Head of caudate nucleus (tissue), 42 donors: ENCODE measurements at regions not wholly inside any gene's neighbourhood (a gene's known extent, or its start where the extent isn't known, plus 50 kb on each side); places are given as distances from the start of the nearest gene placed in this dataset.
A peak's percentile ranks its signal among the peaks of the same experiment; 100 is the strongest.

Experiments used
- DNase-seq, 42 donors: peaks; one replicate each; pipeline versions ENCODE4 v3.0.0 to v3.0.0-alpha.2; 2020 to 2021; ENCODE audit warnings: mixed read lengths in 7 of 42
- intact Hi-C: fragments of 100-400 bp; cut with DNase I; formaldehyde crosslinking; loops from one replicate; pipeline ENCODE4 v1.15.0; 2022

DNA sequence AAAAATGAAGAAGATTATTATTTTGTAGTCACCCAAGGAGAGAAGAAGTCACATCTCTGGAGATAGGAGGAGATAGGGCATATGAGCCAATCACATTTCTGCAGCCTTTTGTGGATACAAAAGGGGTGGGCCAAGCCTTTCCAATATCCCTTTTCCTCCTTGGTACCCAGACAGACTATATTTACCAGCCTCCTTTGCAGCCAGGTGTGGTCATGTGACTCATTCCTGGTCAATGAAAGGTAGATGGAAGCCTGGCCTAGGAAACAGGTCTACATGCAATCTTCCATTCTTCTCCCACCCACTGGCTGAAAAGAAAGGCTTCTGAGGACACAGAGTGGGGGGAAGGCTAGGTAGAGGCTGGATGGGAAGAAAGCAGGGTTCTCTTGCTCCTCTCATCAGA lies 58.1 kb upstream of the ERG start:
- DNase-seq = no peak
- intact Hi-C loops = no loop called here

DNA sequence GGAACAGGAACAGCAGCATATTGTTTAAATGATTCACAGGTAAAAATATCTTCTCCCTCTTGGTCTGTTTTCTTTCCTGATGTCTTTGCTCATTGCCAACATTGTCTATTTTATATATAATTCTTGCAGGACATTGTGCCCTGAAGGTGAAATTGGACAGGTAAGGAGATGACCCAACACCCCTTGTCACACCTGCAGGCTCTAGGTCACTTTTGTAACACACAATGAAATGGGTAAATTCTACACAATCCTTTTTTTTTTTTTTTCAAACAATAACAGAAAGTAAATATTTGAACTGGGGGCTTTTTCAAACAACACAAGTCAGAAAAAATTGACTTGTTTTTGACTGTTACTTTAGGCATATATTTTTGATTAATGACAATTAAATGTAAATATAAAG lies 62.9 kb upstream of the ERG start:
- intact Hi-C loops = no loop called here

DNA sequence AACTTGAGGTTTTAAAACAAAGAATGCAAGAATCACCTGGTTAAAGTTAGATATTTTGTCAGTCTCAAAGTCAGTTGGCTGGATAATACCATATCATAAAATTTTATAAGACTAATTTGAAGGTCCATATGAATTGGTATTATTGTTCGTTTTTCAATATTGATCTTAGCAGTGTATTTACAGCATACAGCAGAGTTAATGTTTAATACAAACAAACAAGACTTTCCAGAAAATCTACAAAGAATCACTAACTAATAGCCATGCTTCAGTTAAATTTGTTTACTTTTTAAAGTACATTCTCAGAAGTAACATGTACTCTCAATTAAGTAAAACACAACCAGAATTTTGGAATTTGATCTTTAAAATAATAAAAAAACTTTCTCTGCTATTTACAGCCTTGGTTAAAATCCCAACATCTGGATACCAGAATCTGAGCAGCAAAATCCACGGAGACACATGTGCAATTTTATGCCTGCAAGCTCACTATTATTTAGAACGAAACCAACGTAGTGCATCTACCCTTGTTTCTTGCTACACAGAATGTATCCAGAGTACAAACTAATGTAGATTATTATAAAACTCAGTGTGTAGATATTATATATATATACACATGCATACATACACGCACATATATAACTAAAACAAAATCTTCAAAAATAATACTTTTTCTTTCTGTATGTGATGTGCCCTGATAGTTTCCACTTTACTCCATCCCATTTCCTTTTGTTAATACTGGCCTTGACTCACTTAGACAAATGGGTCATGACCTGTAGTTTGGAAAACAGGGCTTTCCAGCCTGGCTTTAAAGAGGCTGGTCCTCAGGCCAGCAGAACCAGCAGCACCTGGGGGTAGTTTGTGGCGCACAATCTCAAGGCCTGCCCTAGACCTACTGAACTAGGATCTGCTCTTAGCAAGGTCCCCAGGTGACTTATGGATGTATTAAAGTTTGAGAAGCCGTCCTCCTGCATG lies 63.6 kb upstream of the ERG start:
- DNase-seq = no peak

More for the DNA sequence above, 62.9 kb upstream of the ERG start:
- no peak for DNase-seq

DNA sequence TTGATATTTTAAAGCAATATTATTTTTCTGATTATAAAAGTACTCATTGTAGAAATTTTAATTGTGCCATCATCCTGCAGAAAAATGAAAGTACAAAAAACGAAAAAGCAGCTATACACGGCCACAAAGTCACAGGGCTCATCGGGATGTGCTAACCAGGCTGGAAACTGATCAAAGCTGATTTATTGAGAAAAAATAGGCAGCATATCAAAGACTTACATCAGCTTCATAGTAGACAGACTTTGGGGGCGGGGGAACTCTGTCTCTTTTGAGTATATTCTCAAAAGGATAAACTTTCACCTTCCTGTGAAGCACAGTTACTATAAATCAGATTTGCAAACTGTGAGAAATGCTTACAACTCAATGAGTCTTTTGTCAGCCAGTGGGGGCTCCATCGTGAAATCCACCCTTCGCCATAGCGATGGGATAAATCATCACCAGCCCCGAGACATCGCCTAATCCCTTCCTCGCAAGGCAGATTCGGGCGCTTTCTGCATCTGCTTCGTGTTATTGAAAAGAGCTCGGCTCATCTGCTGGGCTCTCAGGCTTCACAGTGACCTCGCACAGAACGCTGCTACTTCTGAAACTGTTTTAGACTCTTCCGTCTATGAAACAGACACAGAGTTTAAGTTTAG lies 69.2 kb upstream of the ERG start:
- intact Hi-C loops = no loop called here
- peak in 4 of 42 donors; percentile 2 to 46 (median 6) for DNase-seq

More for the DNA sequence above, 63.6 kb upstream of the ERG start:
- intact Hi-C loops = no loop called here

DNA sequence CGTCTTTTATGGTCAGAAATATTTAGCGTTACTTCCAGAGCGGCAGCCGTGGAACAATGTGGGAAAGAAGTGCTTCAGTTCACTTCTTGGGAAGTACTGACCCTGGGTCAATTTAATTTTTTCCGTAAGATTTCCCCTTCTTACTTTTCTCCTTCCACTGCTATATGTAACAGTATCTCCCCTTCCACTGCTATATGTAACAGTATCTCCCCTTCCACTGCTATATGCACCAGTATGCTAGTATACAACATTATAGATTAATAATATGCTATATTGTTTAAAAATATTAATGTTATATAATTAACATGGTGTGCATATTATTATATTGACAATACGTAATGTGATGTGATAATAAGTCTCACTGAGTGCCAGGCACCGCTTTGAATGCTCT lies 69.7 kb upstream of the ERG start:
- intact Hi-C loops = no loop called here
- DNase-seq = no peak

DNA sequence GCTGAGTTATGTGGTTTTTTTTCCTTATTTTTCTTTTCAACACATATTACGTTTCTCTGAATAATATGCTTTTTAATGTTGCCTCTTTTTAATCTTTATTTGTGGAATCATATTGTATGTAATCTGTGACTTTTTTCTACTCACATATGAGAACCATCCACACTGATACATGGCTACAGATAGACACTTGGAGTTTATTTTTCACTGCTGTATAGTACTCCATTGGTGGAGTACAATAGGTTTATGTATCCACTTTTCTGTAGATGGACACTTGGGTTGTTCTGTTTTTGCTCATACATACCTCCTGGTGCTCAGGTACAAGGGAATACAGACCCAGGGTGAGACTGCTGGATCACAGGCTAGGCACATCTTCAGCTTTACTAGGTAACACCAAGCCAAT lies 71.5 kb upstream of the ERG start:
- no peak for DNase-seq
- intact Hi-C loops = no loop called here

DNA sequence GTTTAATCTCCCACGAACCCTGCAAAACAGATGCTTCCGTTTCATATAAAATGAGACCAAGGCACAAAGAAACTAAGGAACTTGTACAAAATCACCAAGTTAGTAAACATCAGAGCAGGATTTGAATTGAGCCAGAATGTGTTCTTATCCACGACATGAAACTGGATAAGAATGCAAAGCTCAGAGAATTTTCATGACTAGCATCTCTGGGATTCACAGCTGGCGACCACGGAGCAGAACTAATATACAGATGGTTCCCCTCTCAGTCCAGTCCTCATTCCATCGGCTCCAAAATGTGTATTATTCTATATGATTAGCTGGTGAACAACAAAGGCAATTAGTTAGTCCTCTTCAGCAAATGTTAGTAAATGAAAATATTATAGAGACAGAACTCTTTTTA lies 72.3 kb upstream of the ERG start:
- intact Hi-C loops = no loop called here
- no peak for DNase-seq

DNA sequence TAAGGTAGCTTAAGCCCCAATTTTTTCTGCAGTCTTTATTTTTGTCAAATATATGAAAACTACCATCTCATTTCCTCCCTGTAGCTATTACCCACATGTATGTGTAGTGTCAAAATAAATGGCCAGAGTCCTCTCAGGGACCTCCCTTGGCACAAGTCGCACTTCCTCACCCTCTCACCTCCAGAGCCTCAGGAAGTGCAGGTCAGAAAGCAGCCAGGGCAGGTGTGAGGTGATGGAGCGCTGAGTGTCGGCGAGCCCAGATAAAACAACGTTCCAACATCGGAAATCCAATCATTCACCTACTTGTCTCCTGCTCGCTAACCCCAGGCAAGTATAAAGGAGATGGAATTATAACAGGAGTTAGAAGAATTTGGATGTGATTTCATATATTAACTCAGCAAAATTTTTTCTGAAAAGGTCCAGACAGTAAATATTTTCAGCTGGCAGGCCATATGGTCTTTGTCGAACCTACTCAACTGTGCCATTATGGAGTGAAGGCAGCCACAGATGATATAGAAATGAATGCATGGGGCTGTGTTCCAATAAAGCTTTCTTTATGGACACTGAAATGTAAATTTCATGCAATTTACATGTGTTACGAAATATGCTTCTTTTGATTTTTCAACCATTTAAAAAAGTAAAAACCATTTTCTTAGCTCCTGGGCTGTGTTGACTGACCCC lies 76.8 kb upstream of the ERG start:
- intact Hi-C loops = no loop called here
- no peak for DNase-seq

DNA sequence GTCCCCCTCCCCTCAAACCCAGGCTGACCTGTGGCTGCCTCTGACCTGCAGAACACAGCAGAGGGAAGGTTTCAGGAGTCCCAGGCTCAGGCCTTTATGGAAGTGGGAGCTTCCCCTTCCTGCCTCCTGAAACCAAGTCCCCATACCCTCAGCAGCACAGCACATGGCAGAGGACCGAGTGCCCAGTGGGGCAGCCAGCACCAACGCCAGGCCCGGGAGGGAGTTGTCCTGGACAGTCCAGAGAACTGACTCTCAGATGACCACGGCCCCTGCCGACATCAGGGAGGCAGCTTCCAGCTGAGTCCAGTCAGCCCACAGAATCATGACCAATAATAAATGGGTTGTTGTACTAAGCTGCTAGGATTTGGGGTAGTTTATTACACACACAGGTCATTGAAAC lies 79.6 kb upstream of the ERG start:
- intact Hi-C loops = no loop called here
- no peak for DNase-seq

DNA sequence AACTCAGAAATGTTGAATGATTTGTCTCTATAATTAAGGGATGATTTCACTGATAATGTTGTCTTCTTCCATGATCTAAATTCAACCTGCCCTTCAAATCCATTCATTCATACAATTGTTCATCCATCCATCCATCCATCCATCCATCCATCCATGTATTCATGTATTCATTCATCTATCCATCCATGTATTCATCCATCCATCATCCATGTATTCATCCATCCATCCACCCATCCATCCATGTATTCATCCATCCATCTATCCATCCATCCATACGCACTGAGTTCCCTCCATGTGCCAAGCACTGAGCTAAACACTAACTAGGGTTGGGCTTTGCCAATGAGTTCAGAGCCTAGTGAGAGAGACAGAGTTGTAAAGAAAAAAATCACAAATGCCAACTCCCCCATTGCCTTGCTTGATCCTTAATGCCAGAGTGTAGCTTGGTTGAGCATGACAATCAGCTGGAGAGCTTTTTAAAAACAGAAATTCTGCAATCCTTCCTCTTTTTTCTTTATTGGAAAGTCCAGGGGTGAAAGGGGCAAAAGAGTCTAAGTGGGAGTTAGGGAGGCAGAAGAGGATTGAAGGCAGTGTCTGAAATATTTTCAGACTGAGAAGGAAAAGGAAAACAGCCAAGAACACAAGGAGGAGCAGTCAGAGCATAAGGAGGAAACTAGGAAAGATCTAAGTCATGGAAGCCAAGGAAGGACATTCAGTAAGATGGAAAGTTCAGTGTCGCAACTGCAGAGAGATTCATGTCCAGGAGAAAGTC lies 92.4 kb upstream of the ERG start:
- intact Hi-C loops = no loop called here
- DNase-seq = peak in 1 of 42 donors; percentile 10

DNA sequence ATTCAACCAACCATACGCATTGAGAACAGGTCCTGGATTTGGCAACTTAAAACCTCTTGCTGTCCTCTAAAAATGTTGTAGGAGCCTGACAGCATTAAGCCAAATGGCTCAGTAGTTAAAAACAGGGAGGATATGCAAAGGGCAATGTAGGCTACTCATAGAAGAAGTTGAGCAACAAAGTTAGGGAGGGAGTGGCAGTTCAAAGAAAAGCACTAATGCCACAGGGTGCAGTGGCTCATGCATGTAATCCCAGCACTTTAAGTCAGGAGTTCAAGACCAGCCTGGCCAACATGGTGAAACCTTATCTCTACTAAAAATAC lies 92.9 kb upstream of the ERG start:
- intact Hi-C loops = no loop called here
- peak in 1 of 42 donors; percentile 10 for DNase-seq

DNA sequence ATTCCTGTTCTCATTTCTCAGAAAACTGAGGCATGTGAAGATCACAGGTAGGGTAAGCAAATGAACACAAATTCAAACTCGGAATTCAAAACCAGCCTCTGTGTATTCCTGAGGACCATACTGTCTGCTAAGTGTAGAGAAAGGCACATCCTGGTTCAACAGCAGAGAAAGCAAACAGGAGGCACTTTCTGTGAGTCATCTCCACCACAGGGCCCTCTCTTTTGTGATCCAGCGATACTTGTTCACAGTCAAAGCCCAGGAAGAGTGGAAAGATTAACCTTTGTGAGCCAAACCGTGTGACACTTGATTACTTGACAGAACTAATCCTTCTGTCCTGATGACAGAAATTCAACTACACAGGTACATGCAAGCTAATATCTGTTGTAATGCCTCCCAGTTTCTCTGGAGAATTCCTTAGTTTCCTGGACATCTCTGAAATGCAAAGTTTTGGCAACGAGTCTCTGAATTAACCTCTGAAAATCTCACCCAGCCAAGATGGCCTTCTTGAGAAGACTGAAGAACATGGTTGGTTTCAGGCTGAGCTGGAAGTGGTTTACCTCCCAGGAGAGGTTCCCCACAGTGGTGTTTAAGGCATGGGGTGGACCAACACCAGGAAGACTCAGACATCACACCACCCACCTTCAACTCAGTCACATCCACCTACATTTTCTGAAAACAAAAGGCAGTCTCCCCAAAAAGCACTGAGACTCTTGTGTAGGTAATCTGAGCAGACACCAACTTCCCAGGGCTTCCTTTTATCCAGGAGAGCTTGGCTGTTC lies 98.2 kb upstream of the ERG start:
- no peak for DNase-seq
- intact Hi-C loops = no loop called here

DNA sequence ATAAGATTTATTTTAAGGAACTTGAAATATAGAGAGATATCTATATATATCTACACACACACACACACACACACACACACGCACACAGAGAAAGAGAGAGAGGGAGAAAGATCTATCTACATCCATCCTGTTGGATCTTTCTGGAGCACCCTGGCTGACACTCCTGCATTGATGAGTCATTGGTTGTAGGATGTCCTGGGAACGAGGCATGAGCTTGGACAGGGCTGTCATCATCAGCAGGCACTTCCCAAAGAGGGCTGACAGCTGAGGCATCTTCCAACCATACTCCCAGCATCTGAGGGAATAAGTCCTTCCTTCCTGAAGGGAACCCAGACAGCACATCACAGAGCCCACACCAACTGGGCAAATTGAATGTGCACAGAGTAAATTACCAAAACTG lies 99.1 kb upstream of the ERG start:
- intact Hi-C loops = no loop called here
- no peak for DNase-seq

DNA sequence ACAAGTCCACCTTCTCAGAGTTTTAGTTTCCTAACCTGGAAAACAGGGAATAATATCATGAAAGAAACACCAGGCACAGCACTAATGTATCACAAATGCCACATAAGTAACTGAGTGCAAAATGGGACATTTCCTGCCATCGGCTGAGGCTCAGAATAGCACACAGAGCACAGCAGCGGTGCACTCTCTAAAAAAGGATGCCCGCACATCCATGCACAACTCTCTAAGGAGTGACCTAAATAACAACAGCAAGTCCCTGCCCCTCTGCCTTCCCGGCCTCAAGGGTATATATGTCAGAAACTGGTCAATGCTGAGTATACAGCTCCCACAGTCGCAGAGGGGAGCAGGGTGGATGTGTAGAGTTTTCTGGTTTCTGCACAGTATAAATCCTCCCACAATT lies 100.1 kb upstream of the ERG start:
- peak in 1 of 42 donors; percentile 13 for DNase-seq

DNA sequence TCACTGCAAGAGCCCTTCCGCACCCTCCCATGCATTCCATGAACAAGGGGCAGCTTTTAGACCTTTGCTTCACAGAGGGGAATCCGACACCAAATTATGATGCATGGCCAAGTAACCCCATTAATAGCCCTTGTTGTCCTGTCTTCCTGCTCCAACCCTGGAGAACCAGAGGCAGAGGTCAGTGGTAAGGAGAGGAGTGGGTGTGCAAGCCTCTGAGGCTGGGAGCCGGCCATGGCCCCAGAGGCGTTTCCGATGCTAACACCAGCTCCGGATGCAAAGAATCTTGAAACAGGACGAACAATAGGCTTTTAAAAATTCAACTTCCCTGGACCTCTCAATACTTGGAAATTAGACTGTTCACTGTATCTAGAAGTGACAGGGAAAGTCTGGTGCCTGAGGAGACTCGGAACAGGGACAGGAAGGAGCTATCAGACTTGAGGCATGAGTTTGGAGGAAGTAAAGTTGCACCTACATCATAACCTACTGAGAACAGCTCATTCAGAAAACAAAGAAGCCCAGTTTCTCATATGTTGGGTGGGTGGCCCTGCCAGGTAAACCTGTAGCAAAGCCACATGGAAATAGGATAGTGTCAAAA lies 101.2 kb upstream of the ERG start:
- intact Hi-C loops = no loop called here
- DNase-seq = peak in 1 of 42 donors; percentile 25

More for the DNA sequence above, 100.1 kb upstream of the ERG start:
- intact Hi-C loops = no loop called here

DNA sequence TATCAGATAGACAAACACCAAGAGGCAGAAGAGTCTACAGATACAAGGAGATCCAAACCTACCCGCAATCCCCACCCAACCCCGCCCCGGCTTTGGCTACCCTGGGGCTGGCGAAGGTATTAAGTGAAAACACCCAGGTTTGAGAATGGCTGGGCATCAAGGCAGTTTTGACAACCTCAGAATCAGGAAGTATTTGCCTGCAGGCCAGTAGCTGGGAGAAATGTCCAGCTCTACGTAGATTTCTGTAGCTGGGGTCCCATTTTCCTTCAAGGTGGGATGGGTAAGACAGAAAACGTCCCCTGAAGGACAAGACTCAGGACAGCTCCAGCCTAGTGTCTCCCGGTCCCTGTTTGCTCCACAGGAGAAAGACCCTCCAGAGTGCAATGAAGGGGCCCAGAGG lies 101.8 kb upstream of the ERG start:
- intact Hi-C loops = no loop called here
- DNase-seq = no peak

DNA sequence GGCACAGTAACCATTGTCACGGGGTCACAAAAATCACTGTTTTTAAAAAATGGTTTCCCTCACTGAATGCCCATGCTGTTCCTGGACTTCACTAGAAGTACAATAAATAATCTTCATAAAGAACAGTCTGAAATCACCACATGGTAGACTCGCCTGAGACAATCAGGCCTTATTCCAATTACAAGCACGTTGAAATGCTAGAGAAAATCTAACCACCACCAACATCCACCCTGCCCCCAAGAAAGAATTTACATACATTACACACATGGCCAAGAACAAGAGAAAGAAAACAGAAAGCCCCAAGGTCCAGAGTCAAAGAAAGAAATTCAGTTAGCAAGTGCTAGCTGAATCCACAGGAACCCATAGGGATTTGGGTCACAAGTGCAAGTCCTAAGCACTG lies 107.0 kb upstream of the ERG start:
- intact Hi-C loops = no loop called here
- DNase-seq = no peak

DNA sequence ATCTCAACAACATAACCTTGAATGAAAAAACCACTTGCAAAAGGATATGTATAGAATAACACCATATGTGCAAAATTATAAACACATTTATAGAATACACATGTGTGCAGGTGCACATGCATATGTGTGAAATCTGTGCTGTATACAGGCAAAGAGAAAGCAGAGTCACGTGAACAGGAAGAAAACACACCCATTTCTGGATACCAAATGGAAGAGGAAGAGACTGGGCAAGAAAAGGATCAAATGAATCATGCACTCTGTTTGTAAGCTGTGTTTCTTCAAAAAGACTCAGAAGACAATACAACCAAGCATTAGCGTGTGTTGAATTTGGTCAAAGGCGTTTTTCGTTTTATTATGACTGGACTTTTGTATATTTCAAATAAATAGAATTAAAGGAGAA lies 111.3 kb upstream of the ERG start:
- no peak for DNase-seq
- intact Hi-C loops = no loop called here
